Coronary artery (tissue), 2 donors: ENCODE measurements at regions not wholly inside any gene's neighbourhood (a gene's known extent, or its start where the extent isn't known, plus 50 kb on each side); places are given as distances from the start of the nearest gene placed in this dataset.

Experiments
- DNase-seq: peaks from one replicate; pipeline ENCODE4 v3.0.0-alpha.2; 2017; ENCODE audit warnings: low spot score
- H3K27ac ChIP-seq, 2 donors: fragments of 200-600 bp; sonication (generic); one replicate each; pipeline ENCODE4 v1.5.1; 2016 to 2019
- H3K4me3 ChIP-seq: fragments of 200-600 bp; sonication (generic); 2 replicates; pipeline ENCODE4 v1.5.1; 2016; ENCODE audit warnings: mild to moderate bottlenecking, moderate library complexity
- TF ChIP-seq, protein P1 (sequence below): fragments of 200-600 bp; sonication (generic); IDR thresholded peaks from one replicate; pipeline ENCODE4 v1.5.1; 2019; ENCODE audit warnings: antibody characterized with exemption

DNA sequence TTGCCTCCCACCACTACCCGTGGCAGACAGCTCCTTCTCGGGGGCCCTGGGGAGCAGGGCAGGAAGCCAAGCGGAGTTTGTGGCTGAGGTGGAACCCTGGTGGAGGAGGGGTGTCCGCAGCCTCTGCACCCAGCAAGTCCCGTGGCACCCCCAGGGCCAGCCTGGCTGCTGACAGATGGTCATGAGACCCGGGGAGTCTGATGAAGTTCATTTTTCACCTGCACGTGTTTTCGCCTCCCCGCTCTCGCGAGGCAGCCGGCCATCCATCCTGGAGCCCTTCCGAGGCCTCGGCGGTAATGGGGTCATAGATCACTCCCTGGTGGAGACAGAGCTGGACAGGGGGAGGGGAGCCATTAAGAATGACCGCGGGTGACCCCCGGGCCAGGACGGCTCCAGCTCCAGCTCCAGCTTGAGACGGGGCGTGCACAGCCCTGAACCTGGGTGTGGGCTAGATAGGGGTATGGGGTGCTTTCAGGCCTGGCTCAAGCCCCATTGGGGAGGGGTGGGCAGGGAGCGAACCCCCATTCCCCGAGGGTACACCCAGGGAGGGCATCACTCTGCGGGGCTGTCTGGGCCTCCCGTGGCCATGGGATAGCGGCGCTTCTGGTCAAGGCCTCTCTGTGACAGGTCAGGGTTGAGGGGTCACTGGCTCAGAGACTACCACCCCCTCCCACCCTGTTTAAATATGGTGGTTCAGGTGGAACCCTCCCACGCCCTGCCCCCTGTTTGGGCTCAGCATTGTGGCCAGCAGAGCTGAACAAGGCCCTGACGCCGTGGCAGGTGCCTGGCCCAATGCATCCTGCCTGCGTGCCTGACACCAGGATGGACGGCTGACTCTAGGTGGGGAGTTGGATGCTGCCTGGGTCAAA, 227.4 kb upstream of the GSE1 start:
- H3K27ac ChIP-seq, result no peak overlapping the region
- TF ChIP-seq, protein P1, sequence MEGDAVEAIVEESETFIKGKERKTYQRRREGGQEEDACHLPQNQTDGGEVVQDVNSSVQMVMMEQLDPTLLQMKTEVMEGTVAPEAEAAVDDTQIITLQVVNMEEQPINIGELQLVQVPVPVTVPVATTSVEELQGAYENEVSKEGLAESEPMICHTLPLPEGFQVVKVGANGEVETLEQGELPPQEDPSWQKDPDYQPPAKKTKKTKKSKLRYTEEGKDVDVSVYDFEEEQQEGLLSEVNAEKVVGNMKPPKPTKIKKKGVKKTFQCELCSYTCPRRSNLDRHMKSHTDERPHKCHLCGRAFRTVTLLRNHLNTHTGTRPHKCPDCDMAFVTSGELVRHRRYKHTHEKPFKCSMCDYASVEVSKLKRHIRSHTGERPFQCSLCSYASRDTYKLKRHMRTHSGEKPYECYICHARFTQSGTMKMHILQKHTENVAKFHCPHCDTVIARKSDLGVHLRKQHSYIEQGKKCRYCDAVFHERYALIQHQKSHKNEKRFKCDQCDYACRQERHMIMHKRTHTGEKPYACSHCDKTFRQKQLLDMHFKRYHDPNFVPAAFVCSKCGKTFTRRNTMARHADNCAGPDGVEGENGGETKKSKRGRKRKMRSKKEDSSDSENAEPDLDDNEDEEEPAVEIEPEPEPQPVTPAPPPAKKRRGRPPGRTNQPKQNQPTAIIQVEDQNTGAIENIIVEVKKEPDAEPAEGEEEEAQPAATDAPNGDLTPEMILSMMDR, result no peak
- no peak overlapping the region for H3K4me3 ChIP-seq
- DNase-seq, result no peak

DNA sequence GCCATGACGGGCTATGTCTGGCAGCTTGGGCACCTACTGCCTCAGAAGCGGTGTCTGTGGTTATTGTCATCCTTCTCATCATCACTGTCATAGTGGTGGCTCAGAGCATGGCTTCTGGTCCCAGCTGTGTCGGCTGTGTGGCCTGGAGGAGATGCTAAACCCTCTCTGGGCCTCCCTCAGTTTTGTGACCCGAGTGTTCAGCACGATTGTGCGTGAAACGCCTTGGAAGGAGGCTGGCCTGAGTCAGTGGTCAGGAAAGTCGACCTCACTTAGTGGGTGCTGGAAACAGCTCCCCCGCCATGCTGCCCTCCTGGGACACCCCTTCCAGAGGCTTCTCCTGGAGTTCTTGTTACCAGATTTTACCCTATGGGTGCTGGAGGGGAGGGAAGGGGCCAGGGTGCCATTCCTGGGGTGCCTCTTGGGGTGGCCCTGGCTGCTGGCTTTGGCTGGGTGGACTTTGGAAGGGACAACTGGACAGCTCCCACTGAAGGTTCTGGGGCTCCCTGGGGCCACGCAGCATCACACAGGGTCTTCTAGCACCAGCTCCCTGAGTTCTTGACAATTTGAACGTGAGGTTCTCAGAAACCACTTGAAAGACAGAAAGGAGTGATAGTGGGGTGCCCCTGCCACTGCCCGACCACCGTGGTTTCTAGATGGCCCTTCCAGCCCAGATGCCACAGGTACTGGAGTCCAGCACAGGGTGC, 226.5 kb upstream of the GSE1 start:
- no peak overlapping the region for H3K27ac ChIP-seq
- no peak overlapping the region for H3K4me3 ChIP-seq
- no peak for DNase-seq
- TF ChIP-seq, protein P1, result no peak

DNA sequence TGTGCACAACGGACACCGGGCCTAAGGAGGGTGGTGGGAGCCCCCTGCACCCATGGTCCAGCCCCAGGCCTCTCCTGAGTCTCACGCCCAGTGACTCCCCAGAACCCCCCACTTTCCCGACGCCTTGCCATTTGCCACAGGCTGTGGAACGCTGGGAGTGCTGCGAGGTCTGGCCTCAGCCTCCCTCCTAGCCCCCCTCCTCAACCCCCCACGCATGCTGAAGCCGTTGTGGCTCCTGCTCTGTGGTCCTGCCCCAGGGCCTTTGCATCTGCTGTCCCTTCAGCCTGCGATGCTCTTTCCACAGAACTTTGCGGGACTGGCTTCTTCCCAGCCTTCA, 226.0 kb upstream of the GSE1 start:
- TF ChIP-seq, protein P1, result no peak
- Histone ChIP-seq H3K27ac (no peak overlapping the region), H3K4me3 (no peak overlapping the region)
- DNase-seq, result no peak

DNA sequence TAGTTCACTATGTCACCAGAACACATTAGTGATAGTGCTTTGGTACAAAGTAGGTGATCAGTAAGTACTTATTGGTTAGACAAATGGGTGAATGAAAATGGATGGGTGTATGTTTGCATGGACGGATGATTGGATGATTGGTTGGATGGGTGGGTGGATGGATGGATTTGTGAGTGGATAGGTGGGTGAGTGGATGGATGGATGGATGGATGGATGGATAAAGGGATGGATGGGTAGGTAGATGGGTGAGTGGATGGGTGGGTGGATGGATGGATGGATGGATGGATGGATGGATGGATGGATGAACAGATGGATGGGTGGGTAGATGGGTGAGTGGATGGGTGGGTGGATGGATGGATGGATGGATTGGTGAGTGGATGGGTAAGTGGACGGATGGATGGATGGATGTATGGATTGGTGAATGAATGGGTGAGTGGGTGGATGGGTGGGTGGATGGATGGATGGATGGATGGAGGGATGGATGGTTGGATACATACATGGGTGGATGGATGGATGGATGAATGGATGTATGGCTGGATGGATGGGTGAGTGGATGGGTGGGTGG, 225.3 kb upstream of the GSE1 start:
- TF ChIP-seq, protein P1, result no peak
- H3K27ac ChIP-seq, result no peak overlapping the region
- no peak for DNase-seq
- no peak overlapping the region for H3K4me3 ChIP-seq

DNA sequence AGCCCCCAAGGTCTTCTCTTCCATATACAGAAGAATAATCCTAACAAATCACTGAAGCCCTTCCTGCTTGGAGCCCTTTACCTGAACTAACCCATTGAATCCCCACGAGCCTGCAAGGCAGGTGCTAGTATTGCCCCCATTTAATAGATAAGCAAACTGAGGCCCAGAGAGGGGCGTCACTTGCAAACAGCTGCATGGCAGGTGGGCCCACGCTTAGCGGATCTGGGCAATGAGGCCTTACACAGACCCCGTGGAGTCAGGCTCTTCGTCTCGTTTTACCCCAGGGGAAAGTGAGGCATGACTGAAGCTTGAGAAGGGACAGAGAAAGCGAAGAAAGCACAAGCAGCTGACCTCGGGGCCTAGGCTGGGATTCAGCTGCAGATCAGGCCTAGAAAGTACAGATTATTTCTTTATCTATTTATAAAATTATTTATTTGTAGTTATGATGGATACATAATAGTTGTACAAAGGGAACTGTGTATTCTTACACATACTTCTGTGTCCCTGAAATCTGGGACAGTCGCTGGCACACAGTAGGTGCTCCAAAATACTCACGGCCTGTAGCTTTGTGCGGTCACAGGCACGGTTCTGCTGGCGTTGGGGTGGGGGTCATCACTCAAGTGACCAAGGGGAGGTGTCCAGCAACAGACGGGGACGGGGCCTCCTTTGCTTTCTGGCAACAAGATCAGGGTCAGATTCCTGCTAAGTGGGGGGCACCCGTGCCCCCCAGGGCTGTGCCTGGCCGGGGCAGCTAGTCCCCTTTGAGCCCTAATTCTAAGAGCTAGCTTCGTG, 223.2 kb upstream of the GSE1 start:
- DNase-seq, result no peak
- Histone ChIP-seq H3K4me3 (no peak overlapping the region), H3K27ac (peak overlapping the region in 1 of 2 donors; percentile 67)
- TF ChIP-seq, protein P1, result no peak

DNA sequence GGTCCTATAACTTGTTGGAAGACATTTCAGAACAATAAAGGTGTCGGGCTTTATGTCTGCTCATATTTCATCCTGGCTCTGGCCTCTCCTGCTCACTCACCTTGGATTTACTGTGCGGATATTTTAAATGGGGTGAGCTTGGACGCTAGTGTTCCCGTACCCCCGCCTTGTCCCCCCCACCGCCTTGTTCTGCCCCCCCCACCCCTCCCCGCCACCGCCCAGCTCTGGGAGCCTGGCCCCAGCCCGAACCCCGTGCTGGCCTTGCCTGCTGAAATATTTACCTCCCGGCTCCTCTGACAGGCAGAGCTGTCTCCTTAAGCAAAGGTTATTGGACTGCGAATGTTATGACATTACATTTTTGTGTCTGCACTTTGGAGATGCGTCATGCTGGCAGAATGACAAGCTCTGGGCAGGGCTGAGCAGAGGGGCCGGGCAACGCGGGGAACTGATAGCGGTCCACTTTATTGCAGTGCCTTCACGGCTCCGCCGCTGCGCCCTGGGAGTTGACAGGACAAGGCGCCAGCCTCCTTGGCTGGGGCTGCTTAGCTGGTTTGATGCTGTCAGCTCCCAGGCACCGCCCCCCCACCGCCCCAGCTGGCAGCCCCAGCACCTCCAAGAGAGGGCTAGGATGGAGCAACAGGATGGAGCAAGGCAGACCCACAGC, 222.5 kb upstream of the GSE1 start:
- Histone ChIP-seq H3K27ac (peak overlapping the region in 1 of 2 donors; percentile 67), H3K4me3 (no peak overlapping the region)
- TF ChIP-seq, protein P1, result no peak
- DNase-seq, result peak; percentile 86
